NCI-H1694 (cell line): ENCODE measurements at regions not wholly inside any gene's neighbourhood (a gene's known extent, or its start where the extent isn't known, plus 50 kb on each side); places are given as distances from the start of the nearest gene placed in this dataset.

Source experiments
- DNase-seq: peaks from one replicate; lab custom pipeline; 2025; lab: John Stamatoyannopoulos, UW

DNA sequence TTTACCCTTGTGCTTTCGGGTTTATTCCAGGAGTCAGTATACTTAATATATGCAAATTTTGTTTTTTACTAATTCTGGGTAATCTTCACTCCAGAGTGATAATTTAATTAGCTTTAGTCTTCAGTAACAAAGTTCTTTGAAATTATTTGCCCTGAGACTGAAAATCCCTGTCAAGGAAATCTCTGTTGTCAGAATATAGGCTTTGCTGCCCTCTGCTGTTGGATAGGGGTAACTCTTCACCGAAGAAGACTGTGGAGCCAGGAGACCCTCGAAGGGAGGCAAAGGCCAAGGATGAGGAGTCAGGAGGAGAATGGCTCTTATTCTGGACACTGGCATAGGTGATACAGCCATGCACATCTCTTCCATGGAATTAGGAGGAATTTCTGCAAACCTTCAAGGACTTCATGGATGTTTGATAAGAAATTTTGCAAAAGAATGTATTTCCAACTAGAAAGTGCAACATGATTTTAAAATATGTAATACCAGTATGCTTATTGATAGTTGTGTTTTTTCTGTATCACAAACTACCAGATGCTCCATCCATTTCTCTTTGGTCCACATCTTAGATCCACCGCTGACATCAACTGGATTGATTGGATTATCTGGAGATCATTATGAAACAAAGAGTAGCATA, 182.3 kb downstream of the RDH14 start:
- DNase-seq, result peak; percentile 46

DNA sequence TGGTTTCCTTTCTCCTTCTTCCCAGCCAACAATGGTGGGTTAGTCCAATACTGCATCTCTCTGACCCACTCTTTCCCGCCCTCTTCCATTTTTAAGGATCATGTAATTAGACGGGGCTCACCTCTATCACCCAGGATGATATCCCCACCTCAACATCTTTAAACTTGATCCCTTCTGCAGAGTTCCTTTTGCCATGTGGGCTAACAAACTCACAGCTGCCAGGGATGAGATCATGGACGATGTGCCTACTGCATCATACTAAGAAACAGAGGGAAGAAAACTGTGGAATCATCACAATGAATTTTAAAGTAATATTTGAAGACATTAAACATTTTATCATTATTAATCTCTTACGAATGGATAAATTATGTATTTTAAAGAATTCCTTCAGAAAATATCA, 183.5 kb downstream of the RDH14 start:
- DNase-seq, result no peak

DNA sequence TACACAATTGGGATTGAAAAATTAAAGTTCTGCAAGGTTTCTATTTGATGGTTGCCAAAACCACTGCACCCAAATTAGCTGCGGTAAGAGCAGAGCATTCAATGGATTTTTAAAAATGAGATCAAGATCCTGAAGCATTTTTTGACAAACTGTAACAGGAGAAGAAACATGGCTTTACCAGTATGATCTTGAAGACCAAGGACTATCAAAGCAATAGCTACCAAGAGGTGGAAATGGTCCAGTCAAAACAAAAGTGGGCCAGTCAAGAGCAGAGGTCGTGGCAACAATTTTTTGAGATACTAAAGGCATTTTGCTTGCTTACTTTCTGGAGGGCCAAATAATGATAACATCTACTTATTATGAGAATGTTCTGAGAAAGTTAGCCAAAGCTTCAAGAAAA, 186.8 kb downstream of the RDH14 start:
- no peak for DNase-seq

DNA sequence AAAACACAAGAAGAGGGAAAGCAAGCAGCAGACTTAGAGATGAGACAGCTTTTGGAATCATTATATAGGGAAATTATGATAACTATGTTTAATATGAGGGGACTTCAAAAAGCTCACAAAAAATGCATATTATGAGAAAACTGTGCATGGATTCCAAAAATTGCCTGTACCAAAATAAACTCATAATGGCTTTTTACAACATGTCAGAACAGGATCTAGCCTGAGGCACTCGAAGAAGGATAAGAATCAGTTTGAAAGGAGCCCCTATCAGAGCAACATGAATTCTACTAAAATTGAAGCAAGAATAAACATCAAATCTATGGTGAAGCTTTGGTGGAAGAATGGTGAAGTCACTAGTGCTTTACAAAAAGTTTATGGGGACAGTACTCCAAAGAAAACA, 187.4 kb downstream of the RDH14 start:
- DNase-seq, result no peak

DNA sequence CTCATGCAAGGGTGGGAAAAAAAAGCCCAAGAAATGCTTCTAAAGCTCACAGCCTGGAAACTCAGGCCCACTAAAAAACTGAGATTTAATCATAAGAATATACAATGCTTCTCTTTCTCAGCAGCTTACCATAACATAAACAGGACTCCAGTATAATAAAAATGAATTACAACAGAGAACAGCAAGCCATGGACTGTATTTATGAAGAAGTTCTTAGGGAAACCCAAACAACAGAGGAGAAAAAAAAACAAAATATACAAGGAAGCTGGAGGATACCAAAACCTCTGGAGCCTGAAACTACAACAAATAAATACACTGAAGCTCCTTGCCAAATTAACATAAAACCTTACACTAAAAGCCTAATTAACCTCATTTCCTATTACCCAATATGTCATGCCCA, 187.8 kb downstream of the RDH14 start:
- DNase-seq, result no peak

DNA sequence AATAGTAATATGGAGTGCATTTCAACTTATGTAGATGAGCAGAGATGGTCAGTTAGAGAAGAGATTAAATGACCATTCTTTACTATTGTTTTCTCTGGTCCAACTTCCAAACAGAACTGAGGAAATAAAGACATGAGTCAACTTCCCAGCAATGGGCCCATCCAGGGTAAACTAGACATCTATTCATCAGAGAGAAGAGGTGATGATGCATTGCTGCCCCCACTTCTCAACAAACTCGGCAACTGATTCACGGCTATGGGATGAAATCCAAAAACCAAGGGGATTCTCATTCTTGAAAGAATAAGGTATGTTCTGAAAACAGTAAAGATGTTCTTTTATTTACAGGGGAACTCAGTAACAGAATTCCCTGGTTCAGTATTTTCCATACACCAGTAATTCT, 190.7 kb downstream of the RDH14 start:
- no peak for DNase-seq

DNA sequence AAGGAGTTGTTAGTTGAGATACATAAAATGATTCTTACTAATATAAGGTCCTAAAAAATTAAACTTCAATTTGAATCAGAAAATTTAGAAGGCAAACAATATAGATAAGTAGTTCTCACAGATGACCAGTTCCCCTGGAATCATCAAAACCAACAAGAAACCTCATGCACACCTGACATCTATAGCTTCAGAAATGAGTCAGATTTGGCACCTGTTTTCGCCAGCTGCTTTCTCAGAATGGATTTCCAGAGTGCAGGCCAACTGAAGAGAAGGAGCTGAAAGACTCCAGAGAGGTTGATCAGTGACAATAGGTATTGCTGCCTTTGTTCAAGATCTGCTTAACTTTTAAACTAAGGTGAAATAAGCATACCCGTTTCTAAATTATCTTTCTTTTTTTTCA, 192.4 kb downstream of the RDH14 start:
- no peak for DNase-seq

DNA sequence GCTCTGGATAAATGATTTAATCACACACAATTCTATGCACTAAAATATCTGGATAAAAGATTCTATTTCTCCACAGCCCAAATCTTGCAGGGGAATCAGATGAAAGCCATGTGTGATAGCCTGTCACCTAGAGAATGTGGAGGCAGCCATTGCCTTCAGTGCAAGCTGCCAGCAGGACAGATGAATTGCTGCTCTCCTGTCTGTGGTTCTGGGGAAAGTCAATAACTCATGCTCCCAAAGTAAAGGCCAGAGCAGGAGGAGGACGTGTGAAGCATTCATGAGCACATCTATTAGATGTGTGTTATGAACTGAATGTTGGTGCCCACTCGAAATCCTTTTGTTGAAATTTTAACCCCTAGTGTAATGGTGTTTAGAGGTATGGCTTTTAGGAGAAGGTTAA, 195.1 kb downstream of the RDH14 start:
- no peak for DNase-seq

DNA sequence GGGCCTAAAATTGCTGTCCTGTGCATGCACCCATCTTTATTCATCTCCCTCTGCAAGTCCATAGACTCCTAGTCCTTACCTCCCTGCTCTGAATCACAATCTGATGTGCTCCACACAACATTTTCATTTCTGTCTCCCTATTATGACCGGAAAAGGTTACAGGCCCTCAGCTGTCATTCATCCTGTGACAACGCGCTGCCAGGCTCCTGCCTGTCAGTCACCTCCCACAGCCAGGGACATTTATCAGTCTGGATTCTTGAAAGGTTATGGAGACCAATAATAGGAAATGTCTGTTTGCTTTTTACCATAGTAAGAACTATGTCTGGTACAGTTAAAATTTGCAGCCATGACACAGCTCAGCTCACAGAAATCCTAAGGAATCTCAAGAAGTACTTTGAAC, 197.1 kb downstream of the RDH14 start:
- no peak for DNase-seq

DNA sequence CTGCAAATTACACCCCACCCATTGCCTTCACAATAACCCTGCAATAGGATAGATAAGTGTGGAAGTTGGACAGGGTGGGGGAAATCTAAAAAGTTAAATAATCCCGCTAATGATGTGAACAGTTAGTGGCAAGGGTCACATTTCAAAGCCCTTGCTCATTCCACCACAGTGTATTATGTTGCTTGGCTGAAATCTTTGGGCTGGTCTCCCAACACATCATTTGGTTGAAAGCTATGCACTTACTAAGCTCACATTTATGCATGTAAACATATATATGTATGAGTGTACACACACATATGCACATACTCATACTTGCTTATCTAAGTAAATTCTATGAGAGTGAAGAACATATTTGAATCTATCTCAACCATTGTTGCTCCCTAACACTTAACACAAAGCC, 197.8 kb downstream of the RDH14 start:
- no peak for DNase-seq

DNA sequence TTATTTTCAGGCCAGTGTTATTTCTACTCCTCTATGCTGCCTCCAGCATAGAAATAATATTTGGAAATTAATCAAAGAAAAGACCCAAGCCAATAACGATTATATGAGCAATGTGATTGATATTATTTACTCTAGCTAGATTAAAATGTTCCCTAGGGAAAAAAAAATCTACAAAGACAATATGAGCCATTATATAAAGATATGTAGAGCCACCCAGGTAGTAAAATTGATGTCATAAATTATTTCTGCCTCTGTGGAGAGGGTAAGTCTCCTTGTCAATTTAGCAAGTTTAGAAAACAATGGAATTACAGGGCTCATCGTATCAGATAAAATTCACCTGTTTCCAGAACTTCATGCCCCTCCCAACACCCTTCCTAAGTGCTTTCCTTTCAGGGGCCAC, 202.9 kb downstream of the RDH14 start:
- DNase-seq, result no peak

DNA sequence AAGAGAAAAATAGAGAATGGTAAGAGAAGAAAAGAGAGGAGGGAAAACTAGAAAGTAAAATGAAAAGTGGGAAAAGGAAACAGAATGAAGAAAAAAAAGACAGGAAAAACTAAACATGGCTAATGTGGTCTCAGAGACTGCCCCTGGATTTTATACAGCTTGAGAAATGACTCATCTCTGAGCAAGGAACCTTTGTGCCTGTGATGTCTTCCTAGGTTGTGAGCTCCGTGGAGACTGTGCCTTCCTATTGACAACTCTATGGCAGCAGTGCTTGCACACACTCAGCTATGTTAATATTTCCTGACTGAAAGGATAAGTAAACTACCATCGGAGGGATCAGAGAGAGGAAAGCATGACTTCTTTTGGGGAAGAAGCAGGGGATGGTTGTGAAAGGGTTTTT, 203.8 kb downstream of the RDH14 start:
- no peak for DNase-seq

DNA sequence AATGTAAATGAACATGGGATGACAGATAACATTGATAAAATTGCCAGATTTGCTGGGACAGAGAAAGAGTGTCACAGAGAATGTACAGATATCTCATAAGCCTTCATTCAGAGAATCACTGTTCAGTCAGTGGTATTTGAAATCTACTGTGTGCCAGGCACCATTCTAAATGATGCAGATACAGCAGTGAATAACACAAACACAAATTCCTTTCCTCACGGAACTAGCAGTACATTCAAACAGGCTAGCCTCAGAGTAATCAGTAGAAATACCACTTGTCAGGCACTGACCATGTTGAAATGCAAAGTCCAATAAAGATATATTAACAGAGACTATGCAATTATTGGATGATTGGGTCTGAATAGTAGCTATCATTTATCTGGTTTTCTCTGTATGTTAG, 211.0 kb downstream of the RDH14 start:
- DNase-seq, result no peak

DNA sequence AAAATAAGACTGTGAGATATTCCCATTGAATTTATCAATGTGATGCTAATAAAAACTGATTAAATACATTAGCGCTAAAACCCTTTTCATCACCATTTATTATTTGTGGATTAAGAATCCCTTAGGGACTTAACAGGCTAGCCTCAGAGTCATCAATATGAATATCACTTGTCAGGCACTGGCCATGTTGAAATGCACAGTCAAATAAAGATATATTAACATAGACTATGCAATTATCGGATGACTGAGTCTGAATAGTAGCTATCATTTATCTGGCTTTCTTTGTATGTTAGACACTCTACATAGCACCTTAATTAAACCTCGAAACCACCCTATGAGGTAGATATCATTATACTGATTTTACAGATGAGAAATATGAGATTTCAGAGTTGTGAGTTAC, 213.6 kb downstream of the RDH14 start:
- DNase-seq, result no peak

DNA sequence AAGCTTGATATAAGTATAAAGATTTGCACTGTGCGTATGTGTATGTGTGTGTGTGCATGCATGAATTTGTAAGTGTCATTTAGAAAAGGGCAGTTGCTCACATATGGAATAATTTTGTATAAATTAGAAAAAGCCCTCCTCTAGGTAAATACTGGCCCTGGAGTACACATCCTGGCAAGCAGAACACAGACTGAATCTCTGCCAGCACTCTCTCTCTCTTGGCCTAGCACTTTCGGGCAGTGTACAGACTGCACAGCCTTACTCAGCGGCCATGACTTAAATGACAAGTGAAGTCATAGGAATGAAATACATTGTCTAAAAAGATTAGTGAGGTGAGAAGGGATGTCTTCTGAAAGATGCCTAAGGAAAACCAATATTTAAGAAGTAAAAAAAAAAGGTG, 214.1 kb downstream of the RDH14 start:
- no peak for DNase-seq

DNA sequence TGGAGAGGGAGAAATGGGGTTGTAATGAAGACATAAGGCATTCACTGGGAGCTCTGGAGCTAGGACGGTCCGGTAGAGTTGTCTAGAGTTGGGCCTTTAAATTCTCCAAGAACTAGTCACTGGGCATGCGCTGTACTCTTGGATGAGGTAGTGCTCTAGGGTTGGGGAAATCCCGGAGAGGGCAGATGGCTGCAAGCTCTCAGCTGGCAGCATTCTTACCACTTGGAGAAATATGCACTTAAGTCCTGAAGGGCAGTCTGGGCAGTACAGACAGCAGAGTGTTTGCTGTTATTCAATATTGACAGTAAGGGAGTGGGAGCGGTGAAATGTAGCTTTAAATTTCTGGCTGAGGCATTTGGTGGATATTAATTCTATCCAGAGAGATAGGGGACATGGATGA, 214.6 kb downstream of the RDH14 start:
- no peak for DNase-seq

DNA sequence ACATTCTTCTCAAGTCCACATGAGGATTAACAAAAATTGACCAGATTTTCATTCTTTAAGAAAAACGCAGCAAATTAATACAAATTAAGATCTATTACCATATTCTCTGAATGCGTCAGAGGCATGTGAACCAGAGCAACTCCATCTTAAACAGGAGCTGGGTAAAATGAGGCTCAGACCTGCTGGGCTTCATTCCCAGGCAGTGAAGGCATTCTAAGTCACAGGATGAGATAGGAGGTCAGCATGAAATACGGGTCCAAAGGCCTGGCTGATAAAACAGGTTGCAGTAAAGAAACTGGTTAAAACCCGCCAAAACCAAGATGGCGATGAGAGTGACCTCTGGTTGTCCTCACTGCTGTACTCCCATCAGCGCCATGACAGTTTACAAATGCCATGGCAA, 217.6 kb downstream of the RDH14 start:
- no peak for DNase-seq

DNA sequence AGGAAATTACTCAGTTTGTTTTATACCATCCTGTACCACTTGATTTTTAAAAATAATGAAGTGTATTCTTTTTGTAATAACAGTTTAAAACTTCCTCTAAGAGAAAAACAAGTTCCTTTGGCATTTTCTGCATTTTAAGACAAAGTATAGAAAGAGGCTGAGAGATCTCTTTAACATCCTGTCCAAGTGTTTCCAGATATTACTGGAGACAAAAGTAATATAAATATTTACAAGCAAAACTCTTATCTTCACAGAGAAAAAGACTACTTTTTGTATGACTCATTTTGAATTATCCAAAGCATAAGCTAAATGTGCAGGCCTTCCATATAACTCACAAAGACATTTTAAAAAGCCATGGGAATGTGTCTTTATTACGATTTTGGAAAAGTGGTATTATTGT, 221.1 kb downstream of the RDH14 start:
- DNase-seq, result no peak

DNA sequence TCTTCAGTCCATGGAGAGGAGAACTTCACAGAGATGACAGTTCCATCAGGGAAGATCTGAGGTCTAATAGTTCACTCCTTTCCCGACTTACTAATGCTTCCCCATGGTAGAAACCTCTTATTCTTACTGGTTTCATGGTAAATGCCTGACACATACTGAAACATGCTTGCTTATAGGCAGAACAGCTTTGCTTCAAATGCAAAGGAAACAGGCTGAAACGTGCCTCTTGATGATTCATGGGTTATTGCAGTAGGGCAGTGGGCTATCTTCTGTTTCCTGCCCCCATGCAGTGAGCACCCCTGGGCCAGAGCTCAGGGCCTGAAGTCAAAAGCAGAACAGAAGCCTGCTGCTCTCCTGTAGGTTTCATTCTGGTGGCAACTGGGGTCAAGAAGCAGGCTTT, 223.5 kb downstream of the RDH14 start:
- no peak for DNase-seq

DNA sequence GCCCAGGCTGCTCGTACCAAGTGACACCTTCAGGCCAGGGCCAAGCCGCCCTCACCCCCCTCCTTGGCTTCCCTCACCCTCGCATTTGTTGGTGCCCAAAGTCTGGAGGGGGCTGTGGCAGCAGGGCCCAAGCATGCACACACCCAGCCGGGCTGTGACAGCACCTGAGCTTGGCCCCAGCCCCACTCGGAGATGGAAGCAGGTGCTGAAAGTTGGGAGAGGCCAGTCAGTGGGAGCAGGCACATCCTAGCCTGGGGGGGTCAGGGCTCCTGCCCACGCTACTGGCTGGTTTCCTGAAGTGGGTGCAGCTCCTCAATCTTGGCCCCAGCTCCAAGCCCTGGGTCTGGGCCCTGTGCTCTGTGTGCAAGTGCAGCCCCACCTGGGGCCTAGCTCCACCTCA, 228.0 kb downstream of the RDH14 start:
- no peak for DNase-seq

DNA sequence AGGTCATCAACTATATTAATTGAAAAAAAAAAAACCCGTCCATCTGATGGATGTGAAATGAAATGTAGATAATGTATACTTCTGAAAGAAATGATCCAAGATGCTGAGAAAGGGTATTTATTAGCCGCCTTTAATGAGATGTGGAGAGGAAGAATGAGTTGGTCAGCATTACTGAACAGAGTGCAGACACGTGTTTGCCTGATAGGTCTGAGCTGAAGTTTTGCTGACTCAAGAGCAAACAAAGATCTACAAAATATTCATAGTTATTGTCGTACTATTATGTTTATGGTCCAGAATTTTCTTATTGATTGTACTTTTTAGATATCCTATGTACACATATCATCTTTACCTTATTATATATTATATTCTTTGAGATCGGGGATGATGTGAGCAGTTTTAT, 235.3 kb downstream of the RDH14 start:
- DNase-seq, result no peak

DNA sequence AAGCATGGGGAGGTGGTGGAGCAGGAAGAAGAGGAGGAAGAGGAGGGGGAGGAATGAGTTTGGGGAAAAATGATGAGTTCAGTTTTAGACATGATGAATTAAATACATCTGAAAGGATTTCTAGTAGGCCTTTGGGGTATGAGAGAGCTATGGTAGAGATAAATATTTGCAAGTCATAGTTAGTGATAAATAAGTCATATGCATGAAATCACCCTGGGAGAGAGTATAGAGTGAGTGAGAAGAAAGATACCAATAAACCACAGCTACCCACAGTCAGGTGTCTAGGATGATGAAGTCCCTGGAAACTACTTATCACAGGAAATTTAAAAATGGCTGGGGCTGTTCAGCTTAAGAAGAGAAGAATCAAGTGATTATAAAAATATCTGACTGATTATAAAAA, 240.5 kb downstream of the RDH14 start:
- DNase-seq, result no peak

DNA sequence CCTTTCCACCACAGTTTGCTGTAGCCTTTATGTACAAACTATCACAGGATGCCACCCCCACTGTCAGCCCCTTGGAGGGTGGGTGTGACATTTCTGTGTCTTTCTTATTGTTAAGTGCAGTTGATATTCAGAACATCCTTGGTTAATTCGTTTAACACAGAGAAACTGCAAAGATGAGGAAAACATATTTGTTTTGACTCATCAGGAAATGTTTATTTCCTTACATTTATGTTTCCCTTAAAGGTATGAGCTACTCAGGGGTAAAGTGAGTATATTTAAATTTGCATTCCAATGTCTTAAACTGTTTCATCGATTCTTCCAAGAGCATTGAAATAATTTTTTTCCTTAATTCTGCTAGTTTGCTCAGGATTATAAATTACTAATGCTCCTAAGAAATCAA, 243.4 kb downstream of the RDH14 start:
- no peak for DNase-seq

DNA sequence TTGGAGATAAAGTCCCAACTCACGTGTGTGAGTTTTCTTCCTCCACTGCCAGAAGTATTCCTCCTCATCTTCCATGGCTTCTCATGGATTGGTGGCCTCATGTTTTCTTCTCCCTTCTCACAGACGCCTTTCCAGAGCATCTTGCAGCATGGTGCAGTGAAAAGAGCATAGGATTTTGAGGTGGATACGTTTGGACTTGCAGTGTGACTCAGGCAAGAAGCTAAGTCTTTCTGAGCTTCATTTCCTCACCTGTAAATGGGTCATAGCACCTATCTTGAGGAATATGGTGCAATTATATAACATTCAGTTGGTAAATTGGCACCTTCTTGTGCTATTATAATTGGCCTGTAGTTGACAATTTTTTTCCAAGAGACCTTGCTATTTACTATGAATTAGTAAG, 247.6 kb downstream of the RDH14 start:
- DNase-seq, result no peak
